ENCODE measurements at regions not wholly inside any gene's neighbourhood (a gene's known extent, or its start where the extent isn't known, plus 50 kb on each side); places are given as distances from the start of the nearest gene placed in this dataset.

DNA sequence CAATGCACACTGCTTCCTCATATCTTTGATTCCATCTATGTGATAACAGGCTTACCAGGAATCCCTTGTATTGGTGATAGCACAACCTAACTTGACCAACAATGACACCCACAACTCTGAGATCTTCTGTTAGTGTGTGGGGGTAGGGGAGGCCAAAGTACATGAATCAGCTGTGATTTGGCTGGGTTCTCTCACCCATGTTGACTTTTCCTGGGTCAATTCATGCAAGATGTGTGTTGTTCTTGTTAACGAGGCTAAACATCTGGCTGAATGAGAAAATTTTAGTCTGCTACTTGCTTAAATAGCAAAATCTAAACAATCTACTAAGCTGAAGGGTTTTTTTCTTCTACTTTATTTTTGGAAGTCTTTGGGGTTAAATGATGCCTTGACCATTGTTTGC, 341.2 kb upstream of the SLC14A2 start:
- no peak for DNase-seq

GRCh38 chr18:45275367-45276113, 339.7 kb upstream of the SLC14A2 start:
- DNase-seq = peak; percentile 2

DNA sequence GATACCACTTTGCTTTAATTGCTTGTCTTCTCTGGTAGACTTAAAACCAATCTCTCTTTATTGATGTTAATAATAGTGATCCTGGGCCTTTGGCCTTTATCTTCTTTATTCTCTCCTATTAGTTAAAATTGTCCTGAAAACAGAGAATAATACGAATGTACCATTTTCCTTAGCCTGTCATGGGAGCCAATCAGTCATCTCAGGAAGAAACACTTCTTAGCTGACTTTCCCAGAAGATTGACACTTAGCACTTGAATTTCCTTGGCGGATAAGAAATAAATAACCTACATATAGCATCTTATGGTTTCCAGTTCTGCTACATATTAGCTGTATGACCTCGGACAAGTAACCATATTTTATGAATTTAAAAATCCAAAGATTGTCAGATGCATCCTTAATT, 338.4 kb upstream of the SLC14A2 start:
- no peak for DNase-seq

- DNase-seq = no peak
These were observed 337.4 kb upstream of the SLC14A2 start for GRCh38 chr18:45277908-45278307.

GRCh38 chr18:45280481-45281276, 334.6 kb upstream of the SLC14A2 start:
- no peak for DNase-seq

DNA sequence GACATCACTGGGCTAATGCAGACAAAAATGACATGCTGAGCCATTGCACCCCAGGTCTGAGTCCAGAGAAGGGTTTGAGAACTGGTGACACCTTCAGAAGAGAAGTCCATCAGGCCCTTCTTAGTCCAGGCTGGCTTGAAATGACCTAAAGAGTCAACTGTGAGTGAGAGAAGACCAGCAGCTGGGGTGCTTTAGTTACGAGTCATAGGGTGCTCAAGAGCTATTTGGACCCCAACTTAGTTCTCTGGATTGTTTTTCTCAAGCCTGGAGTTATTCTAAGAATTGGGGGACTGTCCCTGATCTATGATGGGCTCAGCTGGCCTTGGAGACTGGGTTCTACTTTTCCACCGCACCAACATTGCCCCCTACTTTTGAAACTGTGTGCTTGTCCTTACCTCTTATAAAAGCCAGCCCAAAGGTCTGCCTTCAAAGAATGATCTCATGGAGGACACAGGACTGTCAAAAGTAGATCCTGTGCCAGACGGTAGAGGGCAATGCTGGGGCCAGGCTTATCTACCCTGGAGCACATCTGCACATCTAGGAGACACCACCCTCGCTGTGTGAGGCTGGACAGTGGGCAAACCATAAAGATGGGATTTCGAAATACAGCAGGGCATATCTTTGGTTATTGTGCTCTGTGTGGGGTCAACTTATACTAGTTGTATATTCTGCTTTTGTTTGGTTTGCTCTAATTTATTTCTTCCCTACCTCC, 333.0 kb upstream of the SLC14A2 start:
- DNase-seq = no peak

- no peak for DNase-seq
These were observed 331.1 kb upstream of the SLC14A2 start for GRCh38 chr18:45284174-45284573.

DNA sequence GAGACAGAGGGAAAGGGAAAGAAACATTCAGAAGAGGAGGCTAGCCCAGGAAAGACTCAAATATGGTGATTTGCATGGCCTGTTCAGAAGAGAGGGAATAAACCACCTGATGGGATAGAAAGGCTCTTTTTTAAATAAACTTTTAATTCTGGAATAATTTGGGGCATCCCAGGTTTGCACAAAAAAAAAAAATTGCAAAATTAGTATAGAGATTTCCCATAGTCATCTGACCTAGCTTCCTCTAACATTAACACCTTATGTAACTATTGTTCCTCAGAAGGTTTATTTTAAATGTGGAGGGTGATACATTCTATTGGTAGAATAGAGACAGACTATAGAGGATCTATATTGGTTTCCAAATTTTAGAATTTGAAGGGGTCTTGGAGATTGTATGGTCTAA, 330.4 kb upstream of the SLC14A2 start:
- no peak for DNase-seq

GRCh38 chr18:45285251-45285650, 330.0 kb upstream of the SLC14A2 start:
- DNase-seq = no peak

DNA sequence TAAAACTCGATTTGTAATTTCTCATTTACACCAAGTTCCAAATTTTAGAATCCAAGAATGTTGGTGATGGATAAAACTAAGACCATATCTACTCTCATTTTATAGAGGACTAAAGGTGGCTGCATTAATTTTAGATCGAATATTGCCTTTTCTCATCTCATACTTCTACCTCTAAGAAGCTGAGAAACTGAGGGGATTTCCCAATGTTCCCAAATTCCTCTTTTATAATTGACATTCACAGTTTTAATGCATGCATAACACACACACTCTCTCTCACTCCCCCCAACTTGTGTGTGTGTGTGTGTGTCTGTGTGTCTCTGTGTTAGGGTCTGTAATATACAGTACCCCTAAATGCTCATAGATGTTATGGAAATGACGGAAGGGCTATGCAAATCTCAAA, 328.8 kb upstream of the SLC14A2 start:
- no peak for DNase-seq

DNA sequence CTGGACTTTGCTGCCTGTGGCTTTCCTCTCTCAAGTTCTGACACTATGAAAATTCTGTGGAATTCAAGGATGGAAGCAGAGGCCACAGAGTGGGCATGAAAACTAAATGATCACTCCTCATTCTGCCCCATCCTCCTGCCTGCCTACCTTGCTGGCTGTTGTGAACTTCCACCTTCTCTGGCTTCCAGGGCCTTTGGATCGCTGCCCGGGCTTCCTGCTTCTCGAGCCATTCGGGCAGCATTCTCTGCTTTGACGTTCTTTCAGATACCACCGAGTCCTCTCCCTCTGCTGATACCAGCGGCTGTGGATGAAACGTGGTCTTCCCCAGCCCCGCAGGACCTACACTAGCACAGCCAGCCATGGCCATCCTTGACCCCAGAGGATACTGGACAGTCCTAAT, 327.7 kb upstream of the SLC14A2 start:
- DNase-seq = no peak

DNA sequence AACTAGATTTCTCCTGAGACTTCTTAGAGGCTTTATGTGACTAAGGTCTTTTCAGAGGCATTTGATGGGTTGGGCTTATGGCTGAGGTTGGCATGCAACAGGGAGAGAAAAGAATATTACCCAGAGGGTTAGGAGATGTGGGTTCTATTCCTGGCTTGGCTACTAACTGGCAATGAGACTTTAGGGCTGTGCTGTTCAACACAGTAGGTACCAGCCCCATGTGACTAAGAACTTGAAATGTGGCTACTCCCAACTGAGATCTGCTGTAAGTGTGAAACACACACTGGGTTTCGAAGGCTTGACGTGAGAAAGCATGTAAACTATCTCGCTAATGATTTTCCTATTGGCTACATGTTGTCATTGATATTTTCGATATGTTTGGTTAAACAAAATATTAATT, 324.9 kb upstream of the SLC14A2 start:
- DNase-seq = no peak

GRCh38 chr18:45291621-45292615, 323.4 kb upstream of the SLC14A2 start:
- no peak for DNase-seq

- DNase-seq = no peak
These were observed 319.9 kb upstream of the SLC14A2 start for GRCh38 chr18:45295388-45295787.

DNA sequence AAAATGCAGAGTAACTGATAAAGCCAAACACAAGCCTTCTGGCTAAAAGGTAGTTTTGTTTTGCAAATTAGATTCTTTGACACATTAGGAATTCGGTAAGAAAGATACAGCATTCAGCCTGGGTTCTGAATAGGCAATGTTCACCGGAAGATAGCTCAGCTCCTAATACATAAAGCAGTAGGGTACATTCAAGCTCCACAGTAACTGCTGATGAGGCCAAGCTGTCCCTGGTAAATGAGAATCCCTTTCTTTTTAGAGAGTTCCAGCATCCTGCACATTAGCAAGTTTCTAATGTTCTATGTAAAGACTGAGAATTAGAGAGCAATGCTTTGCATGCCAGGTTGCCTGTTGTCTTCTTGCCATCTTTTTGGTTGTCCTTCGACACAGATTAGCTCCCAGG, 316.3 kb upstream of the SLC14A2 start:
- no peak for DNase-seq

DNA sequence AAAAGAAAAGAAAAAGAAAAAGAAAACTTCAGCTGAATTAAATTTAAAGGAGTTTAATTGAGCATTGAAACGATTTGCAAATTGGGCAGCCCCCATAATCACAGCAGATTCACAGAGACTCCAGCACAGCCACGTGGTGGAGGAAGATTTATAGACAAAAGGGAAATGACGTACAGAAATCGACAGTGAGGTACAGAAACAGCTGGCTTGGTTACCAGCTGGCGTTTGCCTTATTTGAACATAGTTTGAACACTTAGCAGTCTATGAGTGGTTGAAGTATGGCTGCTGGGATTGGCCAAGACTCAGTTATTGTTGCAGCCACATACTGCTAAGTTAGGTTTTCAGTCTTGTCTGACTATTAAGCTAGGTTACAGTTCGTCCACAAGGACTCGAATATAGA, 312.2 kb upstream of the SLC14A2 start:
- no peak for DNase-seq

GRCh38 chr18:45304558-45304957, 310.7 kb upstream of the SLC14A2 start:
- no peak for DNase-seq

DNA sequence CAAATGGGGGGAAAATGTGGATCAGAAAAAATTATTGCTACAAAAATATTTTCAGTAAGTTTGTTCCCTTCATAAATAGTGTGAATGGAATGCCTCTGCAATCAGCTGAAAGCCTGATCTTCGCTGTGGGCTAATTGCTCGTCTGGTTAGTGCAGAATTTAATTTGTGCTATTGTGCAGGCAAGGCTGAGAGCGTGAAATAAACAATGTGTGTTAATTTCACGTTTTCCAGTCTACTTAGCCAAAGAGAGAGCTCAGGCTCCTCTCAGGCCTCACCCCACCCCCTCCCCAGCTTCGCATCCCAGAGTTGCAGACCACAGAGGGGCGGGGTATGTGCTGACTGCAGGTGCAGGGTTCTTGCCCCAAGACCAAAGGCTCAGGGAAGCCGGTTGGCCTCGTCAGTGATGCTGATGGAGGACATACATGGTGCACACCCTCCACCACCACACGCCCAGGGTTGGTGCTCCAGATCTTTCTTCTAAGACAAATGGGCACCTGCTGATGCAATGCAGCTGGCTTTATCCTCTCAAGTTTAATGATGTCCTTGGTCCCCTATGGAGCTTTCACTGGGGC, 302.6 kb upstream of the SLC14A2 start:
- DNase-seq = no peak

GRCh38 chr18:45316127-45316526, 299.1 kb upstream of the SLC14A2 start:
- DNase-seq = no peak

DNA sequence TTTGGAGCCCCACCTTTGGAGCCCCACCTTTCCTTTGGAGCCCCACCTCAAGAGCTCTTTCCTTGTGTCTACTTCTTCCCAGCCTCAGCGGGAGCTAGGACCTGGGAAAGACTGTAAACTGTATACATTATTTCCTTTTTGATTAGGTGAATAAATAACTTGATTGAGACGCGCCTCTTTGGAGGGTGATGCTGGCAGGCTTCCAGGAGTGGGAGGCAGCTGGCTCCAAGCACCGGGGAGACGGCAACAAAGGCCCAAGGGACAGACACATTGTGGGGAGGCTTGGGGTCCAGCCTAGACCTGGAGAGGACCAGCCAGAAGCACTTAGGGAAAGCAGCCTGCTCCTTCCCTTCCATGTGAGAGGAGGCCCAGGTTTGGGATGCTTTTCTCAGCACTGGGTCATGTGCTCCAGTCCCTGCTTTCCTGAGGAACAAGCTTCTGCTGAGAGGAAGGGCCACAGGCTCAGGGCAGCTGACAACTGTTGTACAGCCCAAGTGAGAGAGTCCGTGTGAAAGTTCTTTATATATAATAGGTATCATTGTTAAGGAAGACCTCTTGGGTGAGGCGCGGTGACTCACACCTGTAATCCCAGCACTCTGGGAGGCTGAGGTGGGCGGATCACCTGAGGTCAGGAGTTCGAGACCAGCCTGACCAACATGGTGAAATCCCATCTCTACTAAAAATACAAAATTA, 297.2 kb upstream of the SLC14A2 start:
- no peak for DNase-seq

DNA sequence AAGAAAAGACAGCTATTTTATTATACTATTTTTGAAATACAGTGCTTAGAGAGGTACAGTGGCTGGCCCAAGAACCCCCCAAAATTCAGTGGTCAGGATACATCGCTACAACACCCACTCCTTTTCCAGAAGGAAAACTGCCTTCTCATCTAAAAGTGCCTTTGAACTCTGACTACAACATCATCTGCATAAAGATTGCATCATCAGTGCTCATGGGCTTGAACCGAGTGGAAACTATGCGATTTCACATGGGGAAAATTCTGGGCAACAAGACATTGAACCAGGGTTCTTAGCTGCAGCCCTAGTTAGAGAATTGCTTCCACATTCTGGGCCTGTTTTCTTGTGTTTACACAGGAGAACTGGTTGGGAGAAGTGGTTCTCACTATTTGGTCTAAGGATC, 294.6 kb upstream of the SLC14A2 start:
- DNase-seq = no peak

- no peak for DNase-seq
These were observed 293.8 kb upstream of the SLC14A2 start for GRCh38 chr18:45321520-45321919.
